ENCODE measurements at regions not wholly inside any gene's neighbourhood (a gene's known extent, or its start where the extent isn't known, plus 50 kb on each side); places are given as distances from the start of the nearest gene placed in this dataset.

DNA sequence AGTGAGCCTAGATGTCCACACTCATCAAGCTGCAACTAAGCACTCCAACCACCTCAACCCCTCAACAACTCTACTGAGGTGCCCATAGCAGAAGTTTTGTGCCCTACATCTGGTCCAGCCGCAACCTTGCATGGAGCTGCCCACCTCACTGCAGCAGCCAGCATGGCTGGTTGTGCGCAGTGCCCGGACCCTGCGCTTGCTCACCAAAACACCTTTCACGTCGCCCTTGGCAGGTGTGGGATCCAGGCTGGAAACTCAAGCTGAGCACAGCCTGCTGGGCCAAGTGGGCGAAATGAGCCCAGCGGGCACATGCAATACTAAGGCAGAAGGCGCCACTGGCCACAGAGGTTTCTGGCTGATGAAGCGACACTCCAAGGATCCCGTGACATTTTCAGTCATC is 902.4 kb downstream of the TBC1D32 start:
- Histone ChIP-seq H2BK20ac (ENCODE audit: low read depth, low read length) (no peak overlapping the region), H4K8ac (ENCODE audit: low read depth in 2 of 2, low read length in 2 of 2) (no peak overlapping the region), H2AK9ac (replicated peaks; ENCODE audit: low read depth, low read length, poor library complexity) (no peak overlapping the region), H3K79me1 (ENCODE audit: low read depth in 1 of 2, low read length in 2 of 2) (no peaks in the 10 kb centered on the region), H2BK120ac (ENCODE audit: low read depth, low read length) (no peak overlapping the region), H4K91ac (ENCODE audit: insufficient read depth, low read depth, low read length) (no peak overlapping the region), H3K9me3 (ENCODE audit: control insufficient read depth, insufficient read depth, low read length) (peaks cover 12% of the 10 kb centered on the region), H3K56ac (ENCODE audit: extremely low read depth, insufficient read depth, low read length) (no peak overlapping the region), H3K9me1 (ENCODE audit: insufficient read depth, low read length) (no peaks in the 10 kb centered on the region), H3K27ac (ENCODE audit: insufficient read depth, low read length) (no peak overlapping the region), H3K4me2 (ENCODE audit: low read depth, low read length) (no peak overlapping the region), H2BK5ac (ENCODE audit: low read depth, low read length, poor library complexity, severe bottlenecking) (no peak overlapping the region), H2BK15ac (ENCODE audit: low read depth, low read length) (no peak overlapping the region), H3K23ac (ENCODE audit: low read depth, low read length) (no peak overlapping the region), H3K4me3 (ENCODE audit: insufficient read depth, low read depth, low read length) (no peak overlapping the region), H4K5ac (ENCODE audit: low read depth, low read length) (no peak overlapping the region), H3K27me3 (ENCODE audit: control insufficient read depth, insufficient read depth, low read length) (no peaks in the 10 kb centered on the region), H2AK5ac (ENCODE audit: low read depth, low read length) (no peak overlapping the region), H3K4ac (ENCODE audit: low read depth, low read length) (no peak overlapping the region), H3K4me1 (ENCODE audit: control insufficient read depth, insufficient read depth, low read length) (no peaks in the 10 kb centered on the region), H3K9ac (ENCODE audit: low read depth, low read length) (no peak overlapping the region), H3K36me3 (ENCODE audit: control insufficient read depth, insufficient read depth, low read length) (no peaks in the 10 kb centered on the region), H3K18ac (ENCODE audit: low read depth, low read length) (no peak overlapping the region), H3K14ac (replicated peaks; ENCODE audit: low read depth, low read length) (no peak overlapping the region), H2AFZ (replicated peaks; ENCODE audit: low read length, poor library complexity) (no peak overlapping the region), H4K20me1 (ENCODE audit: insufficient read depth, low read length) (no peaks in the 10 kb centered on the region)
- BruUV-seq (replicated peaks): no TSS peak
- in situ Hi-C loops (cut with MboI; ENCODE audit: low sequenced_read_pairs): no loop called here
- ChIA-PET CTCF (no interaction called here), POLR2A (ENCODE audit: unreplicated experiment) (no interaction called here)
- dilution Hi-C loops (cut with HindIII; ENCODE audit: low sequenced_read_pairs, unreplicated experiment): no loop called here
- intact Hi-C loops (cut with micrococcal nuclease): no loop called here
- DNase-seq: no peak
- TF ChIP-seq SMC3 (IDR thresholded peaks at IDR 0.05; ENCODE audit: low read depth, low read length): no peak
- no peak for TF ChIP-seq BHLHE40 (IDR thresholded peaks at IDR 0.05; ENCODE audit: low read depth, low read length)
- TF ChIP-seq FOS (IDR thresholded peaks at IDR 0.05; ENCODE audit: low read depth, low read length): no peak
- no peak for TF ChIP-seq CEBPB (IDR thresholded peaks at IDR 0.05; ENCODE audit: low read depth, low read length)
- TF ChIP-seq MAZ (IDR thresholded peaks at IDR 0.05; ENCODE audit: borderline replicate concordance, low read depth, low read length): no peak
- ATAC-seq (ENCODE audit: low read depth): no peak
- WGBS, 2 experiments (ENCODE audit: extremely low coverage in 2 of 2, insufficient read length in 1 of 2): 90% methylated on average over 3 of the region's 11 CpGs; no CpG with 5 or more reads in 1 of the 2 experiments

All from IMR-90 (cell line).